Rectal smooth muscle tissue (tissue), 1 donor: ENCODE measurements at regions not wholly inside any gene's neighbourhood (a gene's known extent, or its start where the extent isn't known, plus 50 kb on each side); places are given as distances from the start of the nearest gene placed in this dataset.

ENCODE experiments used
- H3K27ac ChIP-seq: one replicate; pipeline ENCODE4 v1.7.0; 2013; ENCODE audit warnings: low read depth, low read length, inconsistent platforms
- H3K27me3 ChIP-seq: one replicate; pipeline ENCODE4 v1.7.0; 2013; ENCODE audit warnings: low read length; ENCODE audit not compliant: control insufficient read depth, insufficient read depth
- H3K36me3 ChIP-seq: one replicate; pipeline ENCODE4 v1.7.0; 2013; ENCODE audit warnings: low read length; ENCODE audit not compliant: control insufficient read depth, insufficient read depth
- H3K4me1 ChIP-seq: one replicate; pipeline ENCODE4 v1.7.0; 2013; ENCODE audit warnings: low read length; ENCODE audit not compliant: control insufficient read depth, insufficient read depth
- H3K4me3 ChIP-seq: one replicate; pipeline ENCODE4 v1.7.0; 2013; ENCODE audit warnings: low read length
- H3K9ac ChIP-seq: one replicate; pipeline ENCODE4 v1.7.0; 2013; ENCODE audit warnings: low read length

- Histone ChIP-seq H3K36me3 (no peaks in the 10 kb centered on the region), H3K27ac (no peak overlapping the region), H3K9ac (no peak overlapping the region), H3K4me3 (no peak overlapping the region), H3K4me1 (no peaks in the 10 kb centered on the region), H3K27me3 (no peaks in the 10 kb centered on the region)
Measured at GRCh38 chr1:213934649-213935048, 53.1 kb upstream of the PROX1 start.

GRCh38 chr1:213936571-213936970, 51.2 kb upstream of the PROX1 start:
- no peaks in the 10 kb centered on the region for H3K4me1 ChIP-seq
- no peak overlapping the region for H3K9ac ChIP-seq
- H3K4me3 ChIP-seq = no peak overlapping the region
- no peaks in the 10 kb centered on the region for H3K36me3 ChIP-seq
- H3K27ac ChIP-seq = no peak overlapping the region
- H3K27me3 ChIP-seq = no peaks in the 10 kb centered on the region
